Renal cortex interstitium (tissue), 11 donors: ENCODE measurements at regions not wholly inside any gene's neighbourhood (a gene's known extent, or its start where the extent isn't known, plus 50 kb on each side); places are given as distances from the start of the nearest gene placed in this dataset.
"Not testable (repeated sequence)": the region's sequence is repeated elsewhere in the genome, so short reads cannot be mapped to it uniquely, and the experiment has no call there.

Experiments
- DNase-seq, 11 donors: peaks; one replicate each; pipeline ENCODE4 v3.0.0-alpha.2; 2013; ENCODE audit warnings: low read depth in 9 of 11, low spot score in 4 of 11; ENCODE audit errors: extremely low read depth in 1 of 11

DNA sequence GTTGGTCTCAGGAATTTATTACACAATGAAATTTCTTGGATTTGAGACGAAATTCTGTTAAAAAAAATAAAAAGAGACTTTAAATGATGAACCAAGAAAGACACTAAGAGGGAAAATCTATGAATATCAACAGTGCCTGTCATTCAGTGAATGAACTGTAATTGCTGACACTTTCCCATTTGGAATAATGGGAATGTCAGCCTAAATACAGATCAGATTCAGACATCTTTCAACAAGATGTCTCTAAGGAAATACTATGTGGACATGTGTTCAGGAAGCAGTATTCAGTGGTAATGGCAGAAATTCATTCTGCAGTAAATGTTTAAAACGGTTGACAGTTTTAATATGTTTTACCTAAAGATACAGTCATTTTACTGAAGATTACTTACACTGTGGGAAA lies 433.7 kb upstream of the FAM174A start:
- not testable (repeated sequence) for DNase-seq

DNA sequence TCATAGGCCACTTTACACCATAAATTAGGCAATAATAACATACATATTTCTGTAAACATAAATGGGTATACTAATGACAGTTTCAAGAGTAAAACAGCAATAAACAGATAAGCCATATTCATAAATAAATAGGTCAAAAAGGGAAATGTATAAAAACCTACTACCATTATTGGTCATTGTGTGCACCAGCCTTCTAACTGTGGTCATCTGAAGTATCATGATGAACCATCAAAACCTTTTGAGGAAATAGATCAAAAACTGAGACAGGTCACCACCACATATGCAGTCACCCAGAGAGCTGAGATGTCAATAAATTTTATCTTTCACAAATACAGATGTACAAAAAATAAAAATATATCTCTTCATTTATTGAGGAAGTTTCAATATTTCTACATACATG lies 438.8 kb upstream of the FAM174A start:
- DNase-seq = not testable (repeated sequence)

DNA sequence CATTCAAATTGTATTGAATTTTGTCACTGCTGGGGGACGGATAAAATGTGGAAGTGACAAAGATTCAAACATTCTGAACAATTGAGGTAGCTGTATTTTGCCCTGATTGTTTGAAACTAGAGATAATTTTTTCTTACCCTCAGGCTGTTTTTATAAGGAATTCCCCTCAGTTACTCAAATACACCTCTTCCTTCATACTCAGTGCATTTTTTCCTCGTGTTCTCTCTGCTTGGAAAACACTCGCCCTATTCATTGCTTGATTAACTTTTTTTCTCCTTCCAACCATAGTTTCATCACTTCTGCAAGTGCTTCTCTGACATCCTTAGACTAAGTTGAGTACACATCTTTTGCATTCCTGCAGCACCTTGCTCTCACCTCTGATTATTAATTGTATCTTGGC lies 454.5 kb upstream of the FAM174A start:
- DNase-seq = not testable (repeated sequence)

DNA sequence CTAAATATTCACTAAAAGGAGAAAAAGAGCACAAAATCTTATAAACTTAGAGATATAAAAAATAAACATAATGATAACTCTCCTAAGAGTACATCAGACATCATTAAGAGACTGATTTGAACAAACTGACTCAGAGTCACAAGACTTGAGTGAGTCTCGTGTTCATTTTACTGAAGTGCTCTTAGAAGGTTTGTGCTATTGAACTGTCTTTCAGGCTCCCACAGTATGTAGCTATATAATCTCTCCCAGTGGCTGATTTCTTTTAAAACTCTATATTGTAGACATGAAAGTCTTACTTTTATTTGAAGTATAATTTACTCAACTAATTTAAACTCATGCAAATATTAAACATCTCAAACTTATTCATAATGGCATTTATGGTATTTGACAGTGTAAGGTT lies 456.0 kb upstream of the FAM174A start:
- not testable (repeated sequence) for DNase-seq

DNA sequence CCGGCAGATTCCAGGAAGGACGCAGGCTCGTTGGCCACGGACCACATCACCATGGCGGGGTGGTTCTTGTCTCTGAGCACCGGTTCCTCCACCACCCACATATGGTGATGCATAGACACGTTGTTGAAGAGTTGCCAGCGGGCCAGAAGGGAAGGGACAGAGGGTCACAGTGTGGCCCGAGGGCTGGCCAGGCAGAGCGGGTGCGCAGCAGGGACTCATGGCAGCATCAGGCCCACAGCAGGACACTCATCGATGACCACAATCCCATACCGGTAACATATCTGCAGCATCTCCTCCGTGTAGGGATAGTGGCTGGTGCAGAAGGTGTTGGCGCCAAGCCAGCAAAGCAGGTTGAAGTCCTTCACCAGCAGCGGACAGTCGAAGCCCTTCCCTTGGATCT lies 469.2 kb upstream of the FAM174A start:
- not testable (repeated sequence) for DNase-seq

DNA sequence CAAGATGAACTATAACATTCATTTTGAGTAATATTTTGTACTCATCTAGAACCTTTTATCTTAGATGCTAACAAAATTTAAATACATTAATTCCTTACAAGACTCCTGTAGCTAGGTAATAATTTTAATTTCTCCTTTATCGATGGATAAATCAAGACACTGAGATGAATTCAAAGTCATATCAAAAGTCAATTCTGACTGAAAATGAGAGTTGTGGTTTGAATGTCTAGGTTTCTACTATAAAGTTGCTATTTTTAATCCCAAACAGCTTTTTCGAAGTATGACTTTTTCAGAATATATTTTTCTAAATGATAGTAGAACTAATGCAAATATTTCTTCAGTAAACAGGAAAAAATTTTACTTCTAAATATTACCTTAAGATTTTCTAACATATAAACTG lies 491.7 kb upstream of the FAM174A start:
- DNase-seq = no peak

DNA sequence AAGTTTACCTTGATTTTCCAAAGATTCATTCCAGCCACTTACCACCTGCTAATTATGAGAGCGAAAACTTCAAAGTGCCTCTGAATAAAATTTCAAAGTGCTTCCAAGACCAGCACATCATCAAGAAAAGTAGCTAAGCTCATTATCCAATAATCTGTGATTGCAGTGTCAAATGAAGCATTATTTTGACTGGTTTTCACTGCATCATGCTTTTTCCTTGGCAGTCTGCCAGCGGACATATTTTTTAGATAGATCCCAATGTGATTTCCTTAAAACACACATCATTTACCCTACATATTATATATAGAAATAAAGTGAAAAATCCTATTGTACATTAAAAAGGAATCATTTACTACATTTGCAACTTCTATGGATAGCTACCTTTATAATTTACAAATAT lies 508.6 kb upstream of the FAM174A start:
- DNase-seq = no peak

DNA sequence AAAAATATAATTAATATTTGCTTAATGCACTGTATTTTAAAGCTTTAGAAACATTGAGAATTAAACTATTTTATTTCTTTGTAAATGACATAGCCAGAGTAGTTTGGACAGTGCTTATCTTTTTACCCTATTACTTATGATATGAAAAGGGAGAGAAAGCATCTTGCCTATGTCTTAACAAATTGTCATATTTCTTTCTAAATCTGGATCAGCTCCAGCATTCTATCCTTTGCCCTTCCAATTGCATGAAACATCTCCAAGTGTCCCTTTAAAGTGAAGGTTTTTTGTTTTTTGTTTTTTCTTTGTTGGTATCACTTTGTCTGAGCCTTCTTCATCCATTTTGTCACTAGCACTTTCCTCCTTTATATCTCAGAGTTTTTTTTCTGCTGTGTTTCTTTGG lies 511.6 kb upstream of the FAM174A start:
- no peak for DNase-seq

DNA sequence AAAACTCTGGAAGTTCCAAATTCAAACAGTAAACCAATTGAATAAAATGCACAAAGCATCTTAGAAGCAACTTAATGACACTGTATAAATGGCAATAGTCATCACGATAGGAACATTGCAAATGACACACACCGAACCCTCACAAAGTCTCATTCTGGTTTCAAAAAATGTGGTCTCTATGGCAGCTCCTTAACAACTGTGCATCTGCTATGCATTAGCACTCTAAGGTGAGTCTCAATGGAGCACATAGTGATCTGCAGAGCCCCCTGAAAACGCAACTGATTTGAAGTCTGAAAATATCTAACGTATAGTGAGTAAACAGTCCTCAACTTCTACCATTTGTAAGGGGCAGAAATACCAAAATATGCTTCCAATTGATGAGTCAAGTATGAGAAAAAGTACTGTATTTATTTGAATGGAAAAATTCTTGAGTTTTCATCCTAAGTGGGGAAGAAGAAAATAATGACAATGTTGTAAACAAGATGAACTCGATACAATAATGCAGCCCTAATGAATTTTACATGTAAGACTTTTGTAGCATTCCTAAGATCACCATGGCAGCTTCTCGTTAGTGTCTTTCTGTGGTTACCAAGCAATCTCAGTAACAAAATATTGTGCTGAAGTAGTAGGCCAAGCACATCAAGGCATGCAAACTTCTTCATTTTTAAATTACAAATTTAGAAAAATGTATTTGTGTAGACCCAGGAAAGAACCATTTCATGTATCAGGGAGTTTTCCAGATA lies 517.5 kb upstream of the FAM174A start:
- DNase-seq = no peak

DNA sequence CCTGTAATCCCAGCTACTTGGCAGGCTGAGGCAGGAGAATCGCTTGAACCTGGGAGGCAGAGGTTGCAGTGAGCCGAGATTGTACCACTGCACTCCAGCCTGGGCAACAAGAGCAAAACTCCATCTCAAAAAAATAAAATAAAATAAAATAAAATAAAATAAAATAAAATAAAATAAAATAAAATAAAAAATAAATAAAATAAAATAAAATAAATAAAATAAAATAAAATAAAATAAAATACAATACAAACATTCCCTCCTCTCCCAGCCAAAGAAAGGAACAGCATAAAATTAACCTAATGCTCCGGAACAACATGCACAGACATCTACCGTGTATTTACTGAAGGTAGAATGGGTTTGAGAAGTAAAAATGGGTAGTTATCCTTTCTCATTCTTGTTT lies 521.9 kb upstream of the FAM174A start:
- DNase-seq = not testable (repeated sequence)

DNA sequence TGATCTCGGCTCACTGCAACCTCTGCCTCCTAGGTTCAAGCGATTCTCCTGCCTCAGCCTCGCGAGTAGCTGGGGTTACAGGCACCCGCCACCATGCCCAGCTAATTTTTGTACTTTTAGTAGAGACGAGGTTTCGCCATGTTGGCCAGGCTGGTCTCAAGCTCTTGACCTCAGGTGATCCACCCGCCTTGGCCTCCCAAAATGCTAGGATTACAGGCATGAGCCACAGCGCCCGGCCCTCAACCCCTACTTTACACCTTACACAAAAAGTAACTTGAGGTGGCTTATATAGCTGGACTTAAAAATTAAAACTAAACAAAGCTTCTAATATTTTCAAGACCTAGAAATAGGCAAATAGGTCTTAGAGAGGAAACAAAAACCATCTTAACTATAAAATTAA lies 524.0 kb upstream of the FAM174A start:
- DNase-seq = not testable (repeated sequence)

DNA sequence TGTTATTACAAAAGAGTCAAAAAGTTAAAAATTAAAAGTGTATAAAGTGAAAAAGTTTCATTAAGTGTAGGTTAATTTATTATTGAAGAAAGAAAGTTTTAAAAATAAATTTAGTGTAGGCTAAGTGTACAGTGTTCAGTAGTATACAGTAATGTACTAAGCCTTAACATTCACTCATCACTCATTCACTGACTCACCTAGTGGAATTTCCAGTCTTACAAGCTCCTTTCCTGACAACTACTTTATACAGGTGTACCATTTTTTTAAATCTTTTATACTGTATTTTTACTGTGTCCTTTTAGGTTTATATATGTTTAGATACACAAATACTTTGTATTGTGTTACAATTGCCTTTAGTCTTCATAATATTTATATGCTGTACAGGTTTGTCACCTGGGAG lies 530.2 kb upstream of the FAM174A start:
- no peak for DNase-seq

DNA sequence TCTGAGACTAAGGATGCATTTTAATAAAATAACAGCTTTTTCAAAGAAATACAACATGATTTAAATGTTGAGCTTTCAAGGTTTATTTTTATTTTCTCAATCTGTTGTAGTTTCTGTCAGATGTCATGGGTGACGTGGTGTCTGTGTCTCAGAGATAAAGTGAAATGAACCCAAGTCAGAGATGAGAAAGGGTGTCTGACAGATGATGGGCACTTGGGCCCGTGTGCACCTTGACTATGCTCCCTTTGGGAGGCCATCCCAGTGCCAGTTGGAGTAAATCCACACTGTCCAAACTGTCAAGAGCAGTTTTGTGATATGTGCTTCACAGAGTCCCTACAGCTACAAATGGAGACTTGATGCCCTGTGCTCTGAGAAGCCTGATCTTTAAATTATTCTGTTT lies 536.9 kb upstream of the FAM174A start:
- no peak for DNase-seq

DNA sequence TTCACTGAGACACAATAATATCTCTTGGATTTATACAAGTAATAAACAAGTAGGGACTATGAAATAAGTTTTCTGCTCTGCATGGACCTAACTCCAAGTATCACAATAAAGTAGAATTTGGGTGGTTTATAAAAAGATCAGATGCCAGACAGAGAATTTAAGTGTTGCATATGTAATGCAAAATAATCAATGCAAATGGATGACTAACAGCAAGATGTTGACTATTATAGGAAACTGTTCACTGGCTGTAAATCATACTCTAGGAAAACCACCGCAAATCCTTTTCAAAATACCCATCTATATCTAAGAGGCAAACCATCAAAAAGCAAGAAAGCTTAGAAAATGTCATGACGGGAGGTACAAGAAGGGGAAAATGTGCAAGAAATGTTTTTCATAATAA lies 539.8 kb upstream of the FAM174A start:
- no peak for DNase-seq

DNA sequence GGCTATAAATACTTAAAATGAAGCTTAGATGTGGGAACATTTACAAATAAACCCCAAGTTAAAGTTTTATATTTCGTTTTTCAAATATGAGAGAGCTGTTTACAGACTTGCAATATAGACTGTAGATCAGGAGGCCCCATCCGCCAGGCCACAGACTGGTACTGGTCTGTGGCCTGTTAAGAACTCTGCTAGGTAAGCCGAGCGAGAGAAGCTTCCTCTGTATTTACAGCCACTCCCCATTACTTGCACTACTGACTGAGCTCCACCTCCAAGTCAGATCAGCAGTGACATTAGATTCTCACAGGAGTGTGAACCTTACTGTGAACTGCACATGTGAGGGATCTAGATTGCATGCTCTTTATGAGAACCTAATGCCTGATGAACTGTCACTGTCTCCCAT lies 561.4 kb upstream of the FAM174A start:
- DNase-seq = no peak

DNA sequence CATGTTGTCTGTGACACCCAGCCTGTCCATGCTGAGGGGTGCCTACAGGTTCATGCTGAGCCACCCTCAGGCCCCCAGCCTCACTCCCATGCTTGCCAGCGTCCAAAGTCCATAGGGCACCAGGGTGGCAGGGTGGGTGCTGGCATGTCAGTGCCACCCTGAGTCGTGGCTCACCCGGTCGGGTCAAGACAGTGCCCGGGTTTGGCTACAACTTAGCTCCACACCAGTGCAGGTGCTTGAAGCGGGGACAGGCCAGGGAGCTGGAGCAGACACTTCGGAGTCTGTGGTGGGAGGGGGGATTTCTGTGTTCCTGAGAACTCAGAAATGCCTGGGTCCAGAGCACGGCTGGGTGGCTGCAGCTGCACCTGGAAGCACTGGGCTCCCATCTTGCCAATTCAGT lies 579.2 kb upstream of the FAM174A start:
- DNase-seq = no peak

DNA sequence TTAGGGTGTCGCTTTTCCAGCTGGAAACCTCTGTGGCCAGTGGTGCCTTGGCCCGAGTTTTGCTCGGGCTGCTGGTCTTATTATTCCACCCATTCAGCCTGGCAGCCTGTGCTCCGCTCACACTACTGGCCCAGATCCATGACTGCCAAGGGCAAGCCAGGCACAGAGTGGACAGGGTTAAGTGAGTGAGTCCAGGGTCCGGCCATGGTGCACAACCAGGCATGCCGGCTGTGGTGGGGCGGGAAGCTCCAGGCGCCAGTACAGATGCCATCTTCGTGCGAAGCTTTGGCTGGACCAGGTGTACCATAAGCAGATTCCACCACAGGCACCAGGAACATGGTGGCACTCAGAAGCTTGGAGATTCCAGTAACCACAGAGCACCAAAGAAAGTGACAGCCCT lies 580.2 kb upstream of the FAM174A start:
- no peak for DNase-seq

DNA sequence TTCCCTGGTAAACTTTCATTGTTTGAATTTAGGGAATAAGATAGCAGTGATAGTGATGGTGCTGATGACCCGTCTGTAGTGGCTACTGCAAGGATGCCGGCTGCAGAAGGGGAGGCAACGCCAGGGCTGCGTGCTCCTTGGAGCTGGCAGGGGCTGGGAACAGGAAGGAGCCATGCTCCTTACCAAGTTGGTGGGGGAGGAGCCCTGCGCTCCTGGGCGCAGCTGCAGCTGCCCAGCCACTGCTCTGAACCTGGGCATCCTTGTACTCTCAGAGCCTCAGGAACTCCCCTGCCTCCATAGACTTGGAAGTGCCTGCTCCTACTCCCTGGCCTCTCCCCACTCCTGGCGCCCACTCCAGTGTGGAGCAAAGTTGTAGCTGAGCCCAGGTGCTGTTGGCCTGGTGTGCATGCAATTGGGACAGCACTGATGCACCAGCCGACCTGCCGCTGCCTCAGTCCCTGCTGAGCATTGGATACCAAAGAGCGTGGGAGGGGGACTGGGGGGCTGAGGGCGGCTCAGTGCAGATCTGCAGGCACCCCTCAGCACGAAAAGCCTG lies 585.1 kb upstream of the FAM174A start:
- no peak for DNase-seq

DNA sequence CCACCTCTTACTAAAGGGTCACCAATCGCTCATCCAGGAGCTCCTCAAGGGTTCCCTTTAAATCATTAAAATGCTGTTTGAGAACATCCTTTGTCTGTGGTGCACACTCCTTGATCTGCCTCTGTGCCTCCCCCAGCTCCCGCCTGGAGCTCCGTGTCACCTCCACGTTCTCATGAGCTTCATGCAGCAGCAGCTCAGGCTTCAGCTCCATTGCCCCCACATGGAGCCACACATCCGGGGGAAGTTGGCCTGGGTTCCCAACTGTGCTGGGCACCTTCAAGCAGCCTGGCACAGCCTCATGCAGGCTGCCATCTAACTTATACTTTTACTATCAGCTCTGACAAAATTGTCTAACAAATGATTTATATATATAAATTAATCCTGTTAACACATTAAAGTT lies 585.8 kb upstream of the FAM174A start:
- no peak for DNase-seq

DNA sequence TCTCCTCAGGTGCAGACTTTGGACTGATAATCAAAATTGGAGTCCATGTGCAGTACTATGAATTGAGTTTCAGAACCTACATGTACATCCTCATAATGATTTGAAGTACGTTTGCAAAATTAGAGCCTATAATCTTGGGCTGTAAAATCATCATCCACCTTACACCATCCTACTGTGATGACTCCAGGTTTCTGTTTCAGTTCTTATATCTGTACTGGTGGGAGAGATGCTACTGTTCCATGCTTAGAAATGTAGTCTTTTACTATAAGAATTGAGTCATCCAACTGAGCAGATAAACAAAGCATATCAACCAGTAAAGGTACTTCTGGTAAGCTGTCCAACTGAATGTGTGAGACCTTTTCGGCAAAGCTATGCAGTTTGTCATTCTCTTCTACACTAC lies 586.3 kb upstream of the FAM174A start:
- no peak for DNase-seq
